ENCODE measurements at regions not wholly inside any gene's neighbourhood (a gene's known extent, or its start where the extent isn't known, plus 50 kb on each side); places are given as distances from the start of the nearest gene placed in this dataset.

DNA sequence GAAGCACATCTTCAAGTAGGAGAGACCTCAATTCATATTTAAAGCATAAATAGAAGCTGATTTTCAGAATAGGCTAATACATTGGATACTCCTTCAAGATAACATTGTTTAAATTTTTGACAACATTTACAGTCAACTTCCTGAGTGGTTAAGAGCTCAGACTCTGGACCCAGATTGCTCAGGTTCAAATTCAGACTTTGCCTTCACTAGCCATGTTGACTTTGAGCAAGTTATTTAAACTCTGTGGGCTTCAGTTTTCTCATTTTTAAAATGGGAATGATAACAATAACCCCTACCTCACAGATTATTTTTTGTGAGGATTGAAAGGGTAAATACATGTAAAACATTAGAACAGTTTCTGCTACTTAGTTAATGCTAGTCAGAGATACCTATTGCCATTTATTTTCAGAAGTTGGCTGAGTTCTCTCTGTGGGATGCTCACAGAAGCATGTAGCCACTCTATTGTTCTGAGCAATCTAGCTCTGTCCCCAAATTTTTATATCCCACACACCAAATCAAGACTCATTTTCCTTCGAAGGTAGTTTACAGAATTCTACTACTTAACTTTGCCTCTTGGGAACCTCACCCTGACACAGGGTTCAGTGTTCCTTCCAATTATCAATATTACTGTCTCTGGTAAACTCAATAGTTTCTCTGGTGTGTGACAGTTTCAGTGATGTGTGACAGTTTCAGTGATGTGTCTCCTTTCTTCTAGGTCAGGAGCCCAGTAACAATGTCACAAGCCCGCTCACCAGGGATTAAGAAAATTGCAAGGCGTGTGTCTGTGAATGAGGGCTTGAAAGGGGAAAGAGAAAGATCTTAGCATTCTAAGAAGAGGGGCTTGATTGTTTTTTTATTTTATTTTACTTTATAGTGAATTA, 79.4 kb upstream of the OSTN start:
- H3K36me3 Mint-ChIP-seq = no peaks in the 10 kb centered on the region
- no peaks in the 10 kb centered on the region for H3K4me1 Mint-ChIP-seq
- no peak overlapping the region for H3K4me3 Mint-ChIP-seq
- H3K27ac Mint-ChIP-seq = no peak overlapping the region
- DNase-seq = no peak
- POLR2A ChIA-PET = no interaction called here
- peaks cover 0 to 5% (median 0%) of the 10 kb centered on the region in 3 experiments for H3K9me3 ChIP-seq (ENCODE audit: control insufficient read depth in 2 of 3, low read length in 3 of 3)
- H3K4me1 ChIP-seq (ENCODE audit: control insufficient read depth in 2 of 2, insufficient read depth in 2 of 2, low read length in 2 of 2) = no peaks in the 10 kb centered on the region
- no peaks in the 10 kb centered on the region for H3K27me3 ChIP-seq (ENCODE audit: control insufficient read depth in 2 of 2, insufficient read depth in 2 of 2, low read length in 2 of 2)
- no peak overlapping the region for H3K4me3 ChIP-seq (ENCODE audit: low read length)
- H3K9me3 Mint-ChIP-seq = peaks cover 0 to 4% (median 0%) of the 10 kb centered on the region in 11 donors
- CTCF ChIA-PET = no interaction called here
- H3K27me3 Mint-ChIP-seq = no peaks in the 10 kb centered on the region
- no peak overlapping the region for H3K27ac ChIP-seq (ENCODE audit: low read depth, low read length)
- no peaks in the 10 kb centered on the region for H3K36me3 ChIP-seq (ENCODE audit: control insufficient read depth in 2 of 3, insufficient read depth in 3 of 3, low read length in 3 of 3)
- no peak for ATAC-seq
- intact Hi-C loops (cut with micrococcal nuclease) = no loop called here

DNA sequence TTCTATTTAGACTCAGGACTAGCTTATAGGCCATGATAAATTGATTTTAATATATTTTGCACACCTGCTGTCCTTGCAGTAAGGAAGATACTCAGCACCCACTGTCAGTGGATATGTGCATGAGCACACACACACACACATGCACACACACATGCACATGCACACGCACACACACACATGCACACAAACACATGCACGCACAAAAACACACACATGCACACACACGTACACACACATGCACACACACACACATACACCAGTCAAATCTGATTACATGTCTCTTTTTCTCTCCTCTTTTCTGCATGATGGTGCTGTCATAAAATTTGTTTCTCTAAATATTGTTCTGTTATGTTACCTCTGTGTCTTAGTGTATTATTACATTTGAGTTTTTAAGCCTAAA, 87.3 kb upstream of the OSTN start:
- Histone ChIP-seq H3K4me3 (ENCODE audit: low read length) (no peak overlapping the region), H3K9me3 (ENCODE audit: control insufficient read depth in 2 of 3, low read length in 3 of 3) (no peaks in the 10 kb centered on the region), H3K27ac (ENCODE audit: low read depth, low read length) (no peak overlapping the region), H3K27me3 (ENCODE audit: control insufficient read depth in 2 of 2, insufficient read depth in 2 of 2, low read length in 2 of 2) (no peaks in the 10 kb centered on the region), H3K4me1 (ENCODE audit: control insufficient read depth in 2 of 2, insufficient read depth in 2 of 2, low read length in 2 of 2) (no peaks in the 10 kb centered on the region), H3K36me3 (ENCODE audit: control insufficient read depth in 2 of 3, insufficient read depth in 3 of 3, low read length in 3 of 3) (no peaks in the 10 kb centered on the region)
- H3K4me3 Mint-ChIP-seq = no peak overlapping the region
- no peaks in the 10 kb centered on the region for H3K4me1 Mint-ChIP-seq
- intact Hi-C loops (cut with micrococcal nuclease) = no loop called here
- no peak for DNase-seq
- peaks cover 0 to 7% (median 1%) of the 10 kb centered on the region in 11 donors for H3K9me3 Mint-ChIP-seq
- peaks cover 0 to 4% (median 0%) of the 10 kb centered on the region in 5 donors for H3K27me3 Mint-ChIP-seq
- no peak overlapping the region for H3K27ac Mint-ChIP-seq
- ChIA-PET CTCF (no interaction called here), POLR2A (no interaction called here)
- H3K36me3 Mint-ChIP-seq = no peaks in the 10 kb centered on the region
- no peak for ATAC-seq

DNA sequence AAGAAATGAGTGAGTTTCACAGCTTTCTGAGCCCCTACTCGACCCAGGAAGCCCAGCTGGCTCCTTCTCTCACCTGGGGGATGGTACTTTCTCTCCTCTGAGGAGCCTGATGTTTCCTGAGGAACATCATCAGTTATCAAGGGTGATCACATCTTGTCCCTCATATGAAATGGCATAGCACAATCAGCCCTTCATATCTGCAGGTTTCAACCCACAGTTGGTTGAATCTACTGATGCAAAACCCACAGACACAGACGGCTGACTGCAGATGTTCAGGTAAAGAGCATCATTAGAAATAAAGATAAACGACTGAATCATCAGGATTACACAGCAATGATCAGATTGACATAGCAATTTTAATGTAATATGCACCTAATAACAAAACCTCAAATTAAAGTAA, 93.6 kb upstream of the OSTN start:
- no peaks in the 10 kb centered on the region for H3K36me3 Mint-ChIP-seq

DNA sequence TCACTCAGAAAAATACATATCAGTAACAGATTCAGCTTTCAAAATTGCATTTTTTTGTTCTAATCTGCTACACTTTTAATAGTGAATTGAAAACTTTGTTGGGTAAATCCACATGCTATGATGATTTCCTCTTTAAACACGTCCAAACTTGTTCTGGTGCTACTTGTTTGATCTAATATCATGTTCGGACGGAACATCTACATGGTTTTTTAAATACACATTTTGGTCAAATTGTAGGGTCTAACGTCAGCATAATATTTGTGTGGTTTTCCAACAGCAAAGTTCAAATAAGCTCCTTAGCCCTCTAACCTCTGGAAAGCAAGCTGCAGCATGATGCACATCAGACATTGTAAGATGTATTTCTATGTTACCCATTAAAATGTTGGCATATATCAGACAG, 98.5 kb upstream of the OSTN start:
- H3K9me3 ChIP-seq (ENCODE audit: control insufficient read depth in 2 of 3, low read length in 3 of 3) = no peaks in the 10 kb centered on the region
- intact Hi-C loops (cut with micrococcal nuclease) = no loop called here
- H3K4me1 ChIP-seq (ENCODE audit: control insufficient read depth in 2 of 2, insufficient read depth in 2 of 2, low read length in 2 of 2) = no peaks in the 10 kb centered on the region
- DNase-seq = no peak
- no peak for ATAC-seq
- H3K36me3 ChIP-seq (ENCODE audit: control insufficient read depth in 2 of 3, insufficient read depth in 3 of 3, low read length in 3 of 3) = no peaks in the 10 kb centered on the region
- Mint-ChIP-seq H3K9me3 (peaks cover 0 to 23% (median 0%) of the 10 kb centered on the region in 11 donors), H3K36me3 (no peaks in the 10 kb centered on the region), H3K27ac (no peak overlapping the region), H3K4me1 (no peaks in the 10 kb centered on the region), H3K4me3 (no peak overlapping the region), H3K27me3 (peaks cover 0 to 4% (median 0%) of the 10 kb centered on the region in 5 donors)
- no peaks in the 10 kb centered on the region for H3K27me3 ChIP-seq (ENCODE audit: control insufficient read depth in 2 of 2, insufficient read depth in 2 of 2, low read length in 2 of 2)
- H3K4me3 ChIP-seq (ENCODE audit: low read length) = no peak overlapping the region
- ChIA-PET POLR2A (no interaction called here), CTCF (no interaction called here)
- H3K27ac ChIP-seq (ENCODE audit: low read depth, low read length) = no peak overlapping the region

More for the DNA sequence above, 93.6 kb upstream of the OSTN start:
- no peaks in the 10 kb centered on the region for H3K9me3 ChIP-seq (ENCODE audit: control insufficient read depth in 2 of 3, low read length in 3 of 3)
- intact Hi-C loops (cut with micrococcal nuclease) = no loop called here
- H3K27ac ChIP-seq (ENCODE audit: low read depth, low read length) = no peak overlapping the region
- H3K4me3 Mint-ChIP-seq = no peak overlapping the region
- no peak for DNase-seq
- ChIA-PET POLR2A (no interaction called here), CTCF (no interaction called here)
- H3K4me1 ChIP-seq (ENCODE audit: control insufficient read depth in 2 of 2, insufficient read depth in 2 of 2, low read length in 2 of 2) = no peaks in the 10 kb centered on the region
- H3K27me3 Mint-ChIP-seq = peaks cover 0 to 4% (median 0%) of the 10 kb centered on the region in 5 donors
- no peak for ATAC-seq
- H3K4me3 ChIP-seq (ENCODE audit: low read length) = no peak overlapping the region
- H3K36me3 ChIP-seq (ENCODE audit: control insufficient read depth in 2 of 3, insufficient read depth in 3 of 3, low read length in 3 of 3) = no peaks in the 10 kb centered on the region
- H3K9me3 Mint-ChIP-seq = peaks cover 0 to 30% (median 1%) of the 10 kb centered on the region in 11 donors
- H3K4me1 Mint-ChIP-seq = no peaks in the 10 kb centered on the region
- H3K27ac Mint-ChIP-seq = no peak overlapping the region
- no peaks in the 10 kb centered on the region for H3K27me3 ChIP-seq (ENCODE audit: control insufficient read depth in 2 of 2, insufficient read depth in 2 of 2, low read length in 2 of 2)

DNA sequence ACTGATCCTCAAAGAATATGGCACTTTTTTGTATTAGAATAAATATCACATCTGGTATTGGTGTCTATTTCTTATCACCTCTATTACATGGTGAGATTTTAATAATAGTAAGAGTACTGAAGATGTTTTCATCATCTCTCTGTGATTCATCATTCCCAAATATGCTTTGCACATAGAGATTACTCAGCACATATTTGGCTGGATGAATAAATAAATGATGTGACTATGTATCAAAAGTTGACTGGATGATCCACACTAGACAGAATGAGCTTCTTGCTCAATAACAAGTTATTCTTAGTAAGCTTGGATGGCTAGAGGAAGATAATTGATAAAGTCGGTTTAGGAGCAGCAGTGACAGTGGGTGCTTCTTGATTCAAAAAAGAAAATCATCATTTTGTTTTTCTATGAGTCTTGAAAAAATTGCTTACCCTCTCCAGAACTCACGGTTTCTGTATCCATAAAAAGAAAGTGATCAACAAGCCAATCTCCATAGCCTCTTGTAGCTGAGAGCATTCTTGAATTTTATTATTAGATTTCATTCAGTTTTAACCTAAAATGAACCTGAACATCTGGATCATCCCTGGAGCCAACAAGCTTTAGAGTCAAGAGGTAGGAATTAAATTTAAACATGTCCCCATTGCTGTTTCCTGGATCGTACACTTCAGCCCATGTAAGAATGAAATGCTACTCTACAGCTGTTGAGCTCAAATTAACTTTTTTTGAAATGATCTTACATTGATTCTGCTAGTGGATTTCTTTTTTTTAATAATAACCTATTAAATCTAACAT, 104.8 kb upstream of the OSTN start:
- no peak overlapping the region for H3K27ac ChIP-seq (ENCODE audit: low read depth, low read length)
- Mint-ChIP-seq H3K4me3 (no peak overlapping the region), H3K4me1 (no peaks in the 10 kb centered on the region), H3K27ac (no peak overlapping the region), H3K27me3 (no peaks in the 10 kb centered on the region), H3K9me3 (no peaks in the 10 kb centered on the region), H3K36me3 (no peaks in the 10 kb centered on the region)
- ATAC-seq (no peak), DNase-seq (no peak)
- H3K27me3 ChIP-seq (ENCODE audit: control insufficient read depth in 2 of 2, insufficient read depth in 2 of 2, low read length in 2 of 2) = no peaks in the 10 kb centered on the region
- no peaks in the 10 kb centered on the region for H3K9me3 ChIP-seq (ENCODE audit: control insufficient read depth in 2 of 3, low read length in 3 of 3)
- H3K4me1 ChIP-seq (ENCODE audit: control insufficient read depth in 2 of 2, insufficient read depth in 2 of 2, low read length in 2 of 2) = no peaks in the 10 kb centered on the region
- CTCF ChIA-PET = no interaction called here
- no peaks in the 10 kb centered on the region for H3K36me3 ChIP-seq (ENCODE audit: control insufficient read depth in 2 of 3, insufficient read depth in 3 of 3, low read length in 3 of 3)
- intact Hi-C loops (cut with micrococcal nuclease) = no loop called here
- POLR2A ChIA-PET = no interaction called here
- no peak overlapping the region for H3K4me3 ChIP-seq (ENCODE audit: low read length)

DNA sequence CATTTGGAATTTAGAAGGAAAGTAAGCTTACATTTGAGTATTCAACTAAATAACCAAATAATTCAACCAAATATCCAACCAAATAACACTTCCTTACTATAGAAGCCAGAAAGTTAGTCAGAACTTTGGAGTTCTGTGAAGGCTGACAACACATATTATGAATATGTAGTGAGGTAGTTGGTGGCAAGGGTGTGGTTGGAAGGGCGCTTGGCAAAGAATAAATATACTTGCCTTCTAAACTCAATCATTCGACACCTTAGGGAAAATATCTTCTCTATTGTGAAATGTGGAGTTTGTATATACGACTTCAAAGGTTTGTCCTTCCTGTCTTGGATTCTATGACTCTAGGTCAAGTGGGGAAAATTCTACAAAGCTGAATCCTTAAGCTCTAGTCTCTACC, 111.7 kb upstream of the OSTN start:
- H3K27me3 ChIP-seq (ENCODE audit: control insufficient read depth in 2 of 2, insufficient read depth in 2 of 2, low read length in 2 of 2) = no peaks in the 10 kb centered on the region
- H3K36me3 ChIP-seq (ENCODE audit: control insufficient read depth in 2 of 3, insufficient read depth in 3 of 3, low read length in 3 of 3) = no peaks in the 10 kb centered on the region
- POLR2A ChIA-PET = no interaction called here
- Mint-ChIP-seq H3K27me3 (no peaks in the 10 kb centered on the region), H3K36me3 (no peaks in the 10 kb centered on the region), H3K9me3 (peaks cover 0 to 6% (median 0%) of the 10 kb centered on the region in 11 donors), H3K4me1 (no peaks in the 10 kb centered on the region), H3K27ac (no peak overlapping the region), H3K4me3 (no peak overlapping the region)
- no peak overlapping the region for H3K27ac ChIP-seq (ENCODE audit: low read depth, low read length)
- no peaks in the 10 kb centered on the region for H3K4me1 ChIP-seq (ENCODE audit: control insufficient read depth in 2 of 2, insufficient read depth in 2 of 2, low read length in 2 of 2)
- H3K9me3 ChIP-seq (ENCODE audit: control insufficient read depth in 2 of 3, low read length in 3 of 3) = no peaks in the 10 kb centered on the region
- DNase-seq (no peak), ATAC-seq (no peak)
- CTCF ChIA-PET = no interaction called here
- no peak overlapping the region for H3K4me3 ChIP-seq (ENCODE audit: low read length)
- intact Hi-C loops (cut with micrococcal nuclease) = no loop called here

DNA sequence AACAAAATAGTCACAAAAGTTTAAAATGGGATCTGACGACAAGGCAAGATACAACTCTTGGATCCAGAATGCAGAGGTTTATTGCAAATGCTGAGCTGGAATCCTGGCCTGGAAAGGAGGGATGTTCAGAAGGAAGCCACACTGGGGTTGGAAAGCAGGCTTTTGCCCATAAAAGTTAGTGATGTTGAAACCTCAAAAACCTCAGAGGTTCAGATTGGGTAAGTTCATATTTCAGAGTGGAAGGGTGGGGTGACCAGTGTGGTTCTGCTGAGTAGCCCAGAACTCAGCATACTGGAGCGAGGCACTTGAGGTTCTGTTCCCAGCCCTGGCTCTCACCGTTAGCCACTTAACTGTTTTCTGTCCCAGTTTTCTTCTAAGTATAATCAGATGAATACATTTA, 114.0 kb upstream of the OSTN start:
- Mint-ChIP-seq H3K9me3 (peaks cover 2 to 13% (median 6%) of the 10 kb centered on the region in 11 donors), H3K4me1 (no peaks in the 10 kb centered on the region), H3K36me3 (no peaks in the 10 kb centered on the region), H3K27me3 (no peaks in the 10 kb centered on the region), H3K4me3 (no peak overlapping the region), H3K27ac (no peak overlapping the region)
- intact Hi-C loops (cut with micrococcal nuclease) = no loop called here
- Histone ChIP-seq H3K27me3 (ENCODE audit: control insufficient read depth in 2 of 2, insufficient read depth in 2 of 2, low read length in 2 of 2) (no peaks in the 10 kb centered on the region), H3K27ac (ENCODE audit: low read depth, low read length) (no peak overlapping the region), H3K9me3 (ENCODE audit: control insufficient read depth in 2 of 3, low read length in 3 of 3) (no peaks in the 10 kb centered on the region), H3K4me1 (ENCODE audit: control insufficient read depth in 2 of 2, insufficient read depth in 2 of 2, low read length in 2 of 2) (no peaks in the 10 kb centered on the region), H3K36me3 (ENCODE audit: control insufficient read depth in 2 of 3, insufficient read depth in 3 of 3, low read length in 3 of 3) (no peaks in the 10 kb centered on the region), H3K4me3 (ENCODE audit: low read length) (no peak overlapping the region)
- ChIA-PET CTCF (no interaction called here), POLR2A (no interaction called here)
- no peak for DNase-seq
- ATAC-seq = no peak

All from naive thymus-derived CD4-positive, alpha-beta T cell (primary cell).